Right atrium auricular region (tissue), 2 donors: ENCODE measurements at regions not wholly inside any gene's neighbourhood (a gene's known extent, or its start where the extent isn't known, plus 50 kb on each side); places are given as distances from the start of the nearest gene placed in this dataset.

Experiments used
- DNase-seq: peaks from one replicate; pipeline ENCODE4 v3.0.0-alpha.2; 2019; ENCODE audit warnings: low spot score
- H3K27ac ChIP-seq, 2 donors: fragments of 200-600 bp; sonication (generic); 1 replicate in 1 of 2; 2 replicates in 1 of 2; pipeline ENCODE4 v1.5.1; 2016 to 2019
- H3K27me3 ChIP-seq, 2 donors: fragments of 200-600 bp; sonication (generic); one replicate each; pipeline versions ENCODE4 v1.5.1 to v1.6.0; 2017 to 2019
- H3K36me3 ChIP-seq: fragments of 200-600 bp; sonication (generic); one replicate; pipeline ENCODE4 v1.5.1; 2016
- H3K4me1 ChIP-seq, 2 donors: fragments of 200-600 bp; sonication (generic); one replicate each; pipeline versions ENCODE4 v1.5.1 to v1.6.0; 2017 to 2019
- H3K4me3 ChIP-seq, 2 donors: fragments of 200-600 bp; sonication (generic); 1 replicate in 1 of 2; 2 replicates in 1 of 2; pipeline ENCODE4 v1.5.1; 2017 to 2019; ENCODE audit warnings: mild to moderate bottlenecking in 1 of 2, moderate library complexity in 1 of 2
- H3K9me3 ChIP-seq, 2 donors: fragments of 200-600 bp; sonication (generic); one replicate each; pipeline ENCODE4 v1.5.1; 2019
- CTCF ChIP-seq, 2 donors: fragments of 200-600 bp; sonication (generic); IDR thresholded peaks; one replicate each; pipeline ENCODE4 v1.5.1; 2019; ENCODE audit warnings: antibody characterized with exemption in 2 of 2

- H3K4me3 ChIP-seq = no peak overlapping the region
- H3K27me3 ChIP-seq = no peaks in the 10 kb centered on the region
- no peak for DNase-seq
- H3K9me3 ChIP-seq = peaks cover 0 to 2% of the 10 kb centered on the region in 2 donors
- no peaks in the 10 kb centered on the region for H3K36me3 ChIP-seq
- TF ChIP-seq CTCF (IDR thresholded peaks at IDR 0.05) = no peak
- H3K4me1 ChIP-seq = no peaks in the 10 kb centered on the region
- H3K27ac ChIP-seq = no peak overlapping the region
Observed at GRCh38 chr18:39805218-39805617, 2149.8 kb upstream of the PIK3C3 start.

- Histone ChIP-seq H3K4me1 (no peaks in the 10 kb centered on the region), H3K27ac (no peak overlapping the region), H3K9me3 (no peaks in the 10 kb centered on the region), H3K27me3 (no peaks in the 10 kb centered on the region), H3K36me3 (no peaks in the 10 kb centered on the region), H3K4me3 (no peak overlapping the region)
- no peak for TF ChIP-seq CTCF (IDR thresholded peaks at IDR 0.05)
- DNase-seq = no peak
Observed at GRCh38 chr18:39802648-39803229, 2152.3 kb upstream of the PIK3C3 start.

- no peak for DNase-seq
Observed at GRCh38 chr18:39801848-39802247, 2153.2 kb upstream of the PIK3C3 start.

GRCh38 chr18:39801010-39801409 is 2154.0 kb upstream of the PIK3C3 start:
- no peak for DNase-seq
- Histone ChIP-seq H3K4me3 (no peak overlapping the region), H3K36me3 (no peaks in the 10 kb centered on the region), H3K4me1 (no peaks in the 10 kb centered on the region), H3K9me3 (no peaks in the 10 kb centered on the region), H3K27me3 (no peaks in the 10 kb centered on the region), H3K27ac (no peak overlapping the region)
- no peak for TF ChIP-seq CTCF (IDR thresholded peaks at IDR 0.05)

More at GRCh38 chr18:39801848-39802247, 2153.2 kb upstream of the PIK3C3 start:
- H3K36me3 ChIP-seq = no peaks in the 10 kb centered on the region
- no peak overlapping the region for H3K27ac ChIP-seq
- no peaks in the 10 kb centered on the region for H3K9me3 ChIP-seq
- H3K4me1 ChIP-seq = no peaks in the 10 kb centered on the region
- H3K27me3 ChIP-seq = no peaks in the 10 kb centered on the region
- no peak for TF ChIP-seq CTCF (IDR thresholded peaks at IDR 0.05)
- no peak overlapping the region for H3K4me3 ChIP-seq

GRCh38 chr18:39799006-39799405 is 2156.0 kb upstream of the PIK3C3 start:
- Histone ChIP-seq H3K4me3 (peak overlapping the region in 1 of 2 donors; percentile 33), H3K36me3 (no peaks in the 10 kb centered on the region), H3K4me1 (no peaks in the 10 kb centered on the region), H3K27ac (no peak overlapping the region), H3K9me3 (no peaks in the 10 kb centered on the region), H3K27me3 (no peaks in the 10 kb centered on the region)
- no peak for TF ChIP-seq CTCF (IDR thresholded peaks at IDR 0.05)
- DNase-seq = no peak

- no peaks in the 10 kb centered on the region for H3K4me1 ChIP-seq
- H3K9me3 ChIP-seq = no peaks in the 10 kb centered on the region
- no peak overlapping the region for H3K27ac ChIP-seq
- DNase-seq = no peak
- H3K27me3 ChIP-seq = no peaks in the 10 kb centered on the region
- H3K36me3 ChIP-seq = no peaks in the 10 kb centered on the region
- TF ChIP-seq CTCF (IDR thresholded peaks at IDR 0.05) = no peak
- no peak overlapping the region for H3K4me3 ChIP-seq
Observed at GRCh38 chr18:39796393-39796792, 2158.6 kb upstream of the PIK3C3 start.
